PFSK-1 (cell line): ENCODE measurements at regions not wholly inside any gene's neighbourhood (a gene's known extent, or its start where the extent isn't known, plus 50 kb on each side); places are given as distances from the start of the nearest gene placed in this dataset.

Source experiments
- POLR2AphosphoS5 ChIP-seq: IDR thresholded peaks from 2 replicates; pipeline ENCODE4 v1.6.1; 2012; ENCODE audit warnings: low read depth, mild to moderate bottlenecking, control low read depth, low read length, moderate library complexity
- TAF1 ChIP-seq: IDR thresholded peaks from 2 replicates; pipeline ENCODE4 v1.6.1; 2012; ENCODE audit warnings: low read length, control low read depth, borderline replicate concordance; ENCODE audit not compliant: insufficient read depth
- TF ChIP-seq, protein P1 (sequence below), 2 experiments: IDR thresholded peaks; 2 replicates each; pipeline versions ENCODE4 v1.6.1 to v1.8.0; 2011 to 2012; ENCODE audit warnings: low read depth in 2 of 2, low read length in 2 of 2, control low read depth in 1 of 2, inconsistent platforms in 1 of 2, mild to moderate bottlenecking in 1 of 2, moderate library complexity in 1 of 2; ENCODE audit not compliant: insufficient read depth in 1 of 2

DNA sequence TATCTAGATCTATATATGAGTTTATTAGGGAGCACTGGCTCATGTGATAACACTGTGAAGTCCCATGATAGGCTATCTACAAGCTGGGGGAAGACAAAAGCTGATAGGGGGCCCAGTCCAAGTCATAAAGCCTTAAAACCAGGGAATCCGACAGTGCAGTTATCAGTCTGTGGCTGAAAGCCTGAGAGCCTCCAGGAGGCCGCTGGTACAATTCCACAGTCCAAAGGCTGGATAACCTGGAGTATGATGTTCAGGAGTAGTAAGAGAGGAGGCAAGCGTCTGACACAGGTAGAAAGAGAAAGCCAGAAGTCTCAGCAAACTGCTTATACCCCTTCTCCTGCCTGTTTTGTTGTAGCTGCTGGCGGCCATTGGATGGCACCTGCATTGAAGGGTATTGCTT lies 177.6 kb upstream of the SPRY1 start:
- TF ChIP-seq, protein P1, sequence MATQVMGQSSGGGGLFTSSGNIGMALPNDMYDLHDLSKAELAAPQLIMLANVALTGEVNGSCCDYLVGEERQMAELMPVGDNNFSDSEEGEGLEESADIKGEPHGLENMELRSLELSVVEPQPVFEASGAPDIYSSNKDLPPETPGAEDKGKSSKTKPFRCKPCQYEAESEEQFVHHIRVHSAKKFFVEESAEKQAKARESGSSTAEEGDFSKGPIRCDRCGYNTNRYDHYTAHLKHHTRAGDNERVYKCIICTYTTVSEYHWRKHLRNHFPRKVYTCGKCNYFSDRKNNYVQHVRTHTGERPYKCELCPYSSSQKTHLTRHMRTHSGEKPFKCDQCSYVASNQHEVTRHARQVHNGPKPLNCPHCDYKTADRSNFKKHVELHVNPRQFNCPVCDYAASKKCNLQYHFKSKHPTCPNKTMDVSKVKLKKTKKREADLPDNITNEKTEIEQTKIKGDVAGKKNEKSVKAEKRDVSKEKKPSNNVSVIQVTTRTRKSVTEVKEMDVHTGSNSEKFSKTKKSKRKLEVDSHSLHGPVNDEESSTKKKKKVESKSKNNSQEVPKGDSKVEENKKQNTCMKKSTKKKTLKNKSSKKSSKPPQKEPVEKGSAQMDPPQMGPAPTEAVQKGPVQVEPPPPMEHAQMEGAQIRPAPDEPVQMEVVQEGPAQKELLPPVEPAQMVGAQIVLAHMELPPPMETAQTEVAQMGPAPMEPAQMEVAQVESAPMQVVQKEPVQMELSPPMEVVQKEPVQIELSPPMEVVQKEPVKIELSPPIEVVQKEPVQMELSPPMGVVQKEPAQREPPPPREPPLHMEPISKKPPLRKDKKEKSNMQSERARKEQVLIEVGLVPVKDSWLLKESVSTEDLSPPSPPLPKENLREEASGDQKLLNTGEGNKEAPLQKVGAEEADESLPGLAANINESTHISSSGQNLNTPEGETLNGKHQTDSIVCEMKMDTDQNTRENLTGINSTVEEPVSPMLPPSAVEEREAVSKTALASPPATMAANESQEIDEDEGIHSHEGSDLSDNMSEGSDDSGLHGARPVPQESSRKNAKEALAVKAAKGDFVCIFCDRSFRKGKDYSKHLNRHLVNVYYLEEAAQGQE (IDR thresholded peaks at IDR 0.05; ENCODE audit: insufficient read depth in 1 of 2, low read depth in 2 of 2, low read length in 2 of 2): no peak
- TF ChIP-seq TAF1 (no peak), POLR2AphosphoS5 (no peak)
